ENCODE measurements at regions not wholly inside any gene's neighbourhood (a gene's known extent, or its start where the extent isn't known, plus 50 kb on each side); places are given as distances from the start of the nearest gene placed in this dataset.
A peak's percentile ranks its signal among the peaks of the same experiment; 100 is the strongest.
"Not testable (repeated sequence)": the region's sequence is repeated elsewhere in the genome, so short reads cannot be mapped to it uniquely, and the experiment has no call there.

- no peak for DNase-seq
Measured at GRCh38 chr12:127130506-127131124, 1136.4 kb upstream of the TMEM132C start.

GRCh38 chr12:127133675-127134335 is 1133.2 kb upstream of the TMEM132C start:
- DNase-seq: no peak

- not testable (repeated sequence) for DNase-seq
Measured at GRCh38 chr12:127140864-127141484, 1126.0 kb upstream of the TMEM132C start.

- DNase-seq: no peak
Measured at GRCh38 chr12:127143020-127143419, 1124.0 kb upstream of the TMEM132C start.

- DNase-seq: no peak
Measured at GRCh38 chr12:127144770-127145169, 1122.2 kb upstream of the TMEM132C start.

GRCh38 chr12:127145241-127145928 is 1121.6 kb upstream of the TMEM132C start:
- no peak for DNase-seq

GRCh38 chr12:127145929-127146789 is 1120.8 kb upstream of the TMEM132C start:
- DNase-seq: peak; percentile 58

GRCh38 chr12:127146991-127147718 is 1119.8 kb upstream of the TMEM132C start:
- no peak for DNase-seq

- no peak for DNase-seq
Measured at GRCh38 chr12:127147724-127148123, 1119.2 kb upstream of the TMEM132C start.

GRCh38 chr12:127148318-127148717 is 1118.7 kb upstream of the TMEM132C start:
- DNase-seq: no peak

- DNase-seq: no peak
Measured at GRCh38 chr12:127149226-127149964, 1117.6 kb upstream of the TMEM132C start.

- no peak for DNase-seq
Measured at GRCh38 chr12:127150028-127150427, 1116.9 kb upstream of the TMEM132C start.

GRCh38 chr12:127150479-127150878 is 1116.5 kb upstream of the TMEM132C start:
- no peak for DNase-seq

- DNase-seq: no peak
Measured at GRCh38 chr12:127150956-127151355, 1116.0 kb upstream of the TMEM132C start.

- no peak for DNase-seq
Measured at GRCh38 chr12:127153996-127154395, 1113.0 kb upstream of the TMEM132C start.

- DNase-seq: not testable (repeated sequence)
Measured at GRCh38 chr12:127154830-127155229, 1112.1 kb upstream of the TMEM132C start.

- not testable (repeated sequence) for DNase-seq
Measured at GRCh38 chr12:127155935-127156619, 1110.9 kb upstream of the TMEM132C start.

GRCh38 chr12:127157501-127158366 is 1109.2 kb upstream of the TMEM132C start:
- DNase-seq: not testable (repeated sequence)

GRCh38 chr12:127158385-127159061 is 1108.4 kb upstream of the TMEM132C start:
- DNase-seq: no peak
